Vagina (tissue), 2 donors: ENCODE measurements at regions not wholly inside any gene's neighbourhood (a gene's known extent, or its start where the extent isn't known, plus 50 kb on each side); places are given as distances from the start of the nearest gene placed in this dataset.

ENCODE experiments used
- DNase-seq, 2 donors: peaks; one replicate each; pipeline ENCODE4 v3.0.0-alpha.2; 2017; ENCODE audit errors: extremely low spot score in 2 of 2
- H3K27ac ChIP-seq: fragments of 200-600 bp; sonication (generic); one replicate; pipeline ENCODE4 v1.5.1; 2019
- H3K27me3 ChIP-seq: fragments of 200-600 bp; sonication (generic); one replicate; pipeline ENCODE4 v1.5.1; 2019
- H3K36me3 ChIP-seq, 2 donors: fragments of 200-600 bp; sonication (generic); one replicate each; pipeline ENCODE4 v1.5.1; 2017 to 2019
- H3K4me1 ChIP-seq: fragments of 200-600 bp; sonication (generic); one replicate; pipeline ENCODE4 v1.5.1; 2019
- H3K4me3 ChIP-seq, 2 donors: fragments of 200-600 bp; sonication (generic); 1 replicate in 1 of 2; 2 replicates in 1 of 2; pipeline ENCODE4 v1.5.1; 2016 to 2019
- H3K9me3 ChIP-seq: fragments of 200-600 bp; sonication (generic); one replicate; pipeline ENCODE4 v1.5.1; 2019
- CTCF ChIP-seq, 3 experiments: fragments of 450-650 bp in 2 of 3; fragments of 200-600 bp in 1 of 3; sonication (generic) in 1 of 3; IDR thresholded peaks; one replicate each; pipeline ENCODE4 v1.5.1; 2017 to 2019; ENCODE audit warnings: antibody characterized with exemption in 3 of 3, mild to moderate bottlenecking in 2 of 3, moderate library complexity in 2 of 3
- POLR2A ChIP-seq, 2 donors: fragments of 450-650 bp; IDR thresholded peaks; one replicate each; pipeline ENCODE4 v1.6.1; 2017; ENCODE audit warnings: antibody characterized with exemption in 2 of 2, mild to moderate bottlenecking in 2 of 2, moderate library complexity in 2 of 2
- POLR2AphosphoS5 ChIP-seq, 2 donors: sonication (generic); formaldehyde crosslinking; IDR thresholded peaks; one replicate each; pipeline ENCODE4 v1.9.0; 2017; ENCODE audit warnings: antibody characterized with exemption in 2 of 2, mild to moderate bottlenecking in 2 of 2, low read depth in 1 of 2; ENCODE audit not compliant: insufficient read depth in 1 of 2
- intact Hi-C: fragments of 100-400 bp; cut with DNase I; formaldehyde crosslinking; loops from one replicate; pipeline ENCODE4 v1.15.1; 2023

GRCh38 chr3:110567029-110567428 is 504.6 kb upstream of the NECTIN3 start:
- no peak for DNase-seq
- Histone ChIP-seq H3K4me1 (no peaks in the 10 kb centered on the region), H3K27me3 (no peaks in the 10 kb centered on the region), H3K27ac (no peak overlapping the region), H3K36me3 (no peaks in the 10 kb centered on the region), H3K4me3 (no peak overlapping the region), H3K9me3 (no peaks in the 10 kb centered on the region)
- TF ChIP-seq CTCF (IDR thresholded peaks at IDR 0.05): no peak
- no peak for TF ChIP-seq POLR2A (IDR thresholded peaks at IDR 0.05)
- TF ChIP-seq POLR2AphosphoS5 (IDR thresholded peaks at IDR 0.05; ENCODE audit: insufficient read depth in 1 of 2, low read depth in 1 of 2): no peak
- intact Hi-C loops: no loop called here

DNA sequence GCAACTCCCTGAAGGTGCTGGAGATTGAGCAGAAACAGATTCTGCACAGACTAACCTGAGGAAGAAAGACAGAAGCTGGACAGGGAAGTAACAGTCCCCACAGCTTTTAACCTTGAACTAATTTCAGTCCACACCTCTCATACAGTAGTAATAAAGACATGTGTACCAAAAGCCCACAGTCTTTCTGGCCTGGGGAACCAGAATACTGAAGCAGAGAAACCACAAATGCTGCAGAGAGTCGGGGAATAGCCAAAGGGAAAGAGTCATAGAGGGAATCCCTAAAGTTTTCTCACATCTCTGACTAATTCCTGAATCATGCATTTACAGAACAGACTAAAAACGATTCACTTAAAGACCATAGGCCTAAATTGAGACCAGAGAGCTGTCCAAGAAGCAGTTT is 503.4 kb upstream of the NECTIN3 start:
- TF ChIP-seq POLR2AphosphoS5 (IDR thresholded peaks at IDR 0.05; ENCODE audit: insufficient read depth in 1 of 2, low read depth in 1 of 2) (no peak), CTCF (IDR thresholded peaks at IDR 0.05) (no peak), POLR2A (IDR thresholded peaks at IDR 0.05) (no peak)
- H3K4me3 ChIP-seq: no peak overlapping the region
- no peaks in the 10 kb centered on the region for H3K27me3 ChIP-seq
- H3K27ac ChIP-seq: no peak overlapping the region
- no peaks in the 10 kb centered on the region for H3K4me1 ChIP-seq
- no peaks in the 10 kb centered on the region for H3K9me3 ChIP-seq
- no peaks in the 10 kb centered on the region for H3K36me3 ChIP-seq
- intact Hi-C loops: no loop called here
- DNase-seq: no peak

DNA sequence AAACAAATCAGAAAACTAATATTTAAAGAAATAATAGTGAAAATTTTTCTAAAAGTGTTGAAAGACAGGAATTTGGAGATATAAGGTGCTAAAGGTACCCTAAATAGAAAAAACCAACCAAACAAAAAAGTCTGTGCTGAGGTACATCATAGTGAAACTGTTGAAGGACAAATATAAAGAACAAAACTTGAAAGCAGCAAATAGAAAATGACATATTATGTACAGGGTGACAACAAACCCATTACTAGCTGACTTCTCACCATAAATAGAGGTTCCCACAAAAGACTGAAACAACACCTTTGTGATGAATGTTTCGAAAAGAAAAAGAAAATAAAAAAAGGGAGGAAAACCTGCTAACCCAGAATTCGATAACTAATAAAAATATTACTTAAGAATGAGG is 502.5 kb upstream of the NECTIN3 start:
- Histone ChIP-seq H3K4me1 (no peaks in the 10 kb centered on the region), H3K27ac (no peak overlapping the region), H3K4me3 (no peak overlapping the region), H3K9me3 (no peaks in the 10 kb centered on the region), H3K36me3 (no peaks in the 10 kb centered on the region), H3K27me3 (no peaks in the 10 kb centered on the region)
- TF ChIP-seq CTCF (IDR thresholded peaks at IDR 0.05): no peak
- no peak for TF ChIP-seq POLR2AphosphoS5 (IDR thresholded peaks at IDR 0.05; ENCODE audit: insufficient read depth in 1 of 2, low read depth in 1 of 2)
- TF ChIP-seq POLR2A (IDR thresholded peaks at IDR 0.05): no peak
- intact Hi-C loops: no loop called here
- DNase-seq: no peak

- Histone ChIP-seq H3K27ac (no peak overlapping the region), H3K9me3 (no peaks in the 10 kb centered on the region), H3K27me3 (no peaks in the 10 kb centered on the region), H3K4me3 (no peak overlapping the region), H3K36me3 (no peaks in the 10 kb centered on the region), H3K4me1 (no peaks in the 10 kb centered on the region)
- no peak for DNase-seq
- TF ChIP-seq CTCF (IDR thresholded peaks at IDR 0.05) (no peak), POLR2AphosphoS5 (IDR thresholded peaks at IDR 0.05; ENCODE audit: insufficient read depth in 1 of 2, low read depth in 1 of 2) (no peak), POLR2A (IDR thresholded peaks at IDR 0.05) (no peak)
- intact Hi-C loops: no loop called here
These were observed 495.9 kb upstream of the NECTIN3 start for GRCh38 chr3:110575702-110576101.

- no peak for DNase-seq
- intact Hi-C loops: no loop called here
- no peak for TF ChIP-seq CTCF (IDR thresholded peaks at IDR 0.05)
These were observed 494.7 kb upstream of the NECTIN3 start for GRCh38 chr3:110576960-110577359.

More at GRCh38 chr3:110576960-110577359, 494.7 kb upstream of the NECTIN3 start:
- Histone ChIP-seq H3K27ac (no peak overlapping the region), H3K4me3 (no peak overlapping the region), H3K27me3 (no peaks in the 10 kb centered on the region), H3K36me3 (no peaks in the 10 kb centered on the region), H3K9me3 (no peaks in the 10 kb centered on the region), H3K4me1 (no peaks in the 10 kb centered on the region)
